A549 (cell line): ENCODE measurements at regions not wholly inside any gene's neighbourhood (a gene's known extent, or its start where the extent isn't known, plus 50 kb on each side); places are given as distances from the start of the nearest gene placed in this dataset.

Source experiments
- ATAC-seq, 2 experiments: fragments of 200-7000 bp in 1 of 2; fragments of >200 bp in 1 of 2; cut with Nextera tagmentation in 1 of 2; cut with Tn5 transposase in 1 of 2; 3 replicates each; pipeline versions ENCODE4 v1.8.0 to v1.9.1; 2018 to 2020; ENCODE audit warnings: mild to moderate bottlenecking in 1 of 2, moderate library complexity in 1 of 2
- CTCF ChIA-PET: fragments of 300-600 bp; sonication (Branson Sonifier 250); formaldehyde crosslinking; extraction: SDS; loops from one replicate; lab custom pipeline; 2021; ENCODE audit warnings: antibody characterized with exemption, inconsistent platforms; lab: Yijun Ruan, JAX
- POLR2A ChIA-PET: fragments of 350-600 bp; formaldehyde crosslinking; extraction: SDS; loops from one replicate; lab custom pipeline; 2021; ENCODE audit warnings: antibody characterized with exemption, inconsistent platforms; lab: Yijun Ruan, JAX
- DNase-seq, 2 experiments: peaks; one replicate each; pipeline versions ENCODE4 v3.0.0 to v3.0.0-alpha.2; 2011 to 2016; ENCODE audit warnings: low read depth in 1 of 2, low spot score in 1 of 2
- FAIRE-seq: peaks from 2 replicates; lab custom pipeline; 2011; peaks lifted over from hg19 to GRCh38; lab: Jason Lieb, UNC
- H3K27ac ChIP-seq, 2 experiments: fragments of >200 bp; sonication (Bioruptor Twin); formaldehyde crosslinking; 3 replicates each; pipeline ENCODE4 v1.5.1; 2016 to 2017
- H3K4me1 ChIP-seq: fragments of >200 bp; sonication (Bioruptor Twin); formaldehyde crosslinking; 3 replicates; pipeline ENCODE4 v1.6.1; 2016
- H3K4me2 ChIP-seq: fragments of >200 bp; sonication (Bioruptor Twin); formaldehyde crosslinking; 3 replicates; pipeline ENCODE4 v1.6.1; 2016
- H3K4me3 ChIP-seq: fragments of >200 bp; sonication (Bioruptor Twin); formaldehyde crosslinking; 3 replicates; pipeline ENCODE4 v1.5.1; 2016
- H3K9me3 ChIP-seq: fragments of >200 bp; sonication (Bioruptor Twin); formaldehyde crosslinking; 3 replicates; pipeline ENCODE4 v1.6.1; 2016
- ATOH8 ChIP-seq: fragments of 250-450 bp; sonication (Bioruptor Pico); IDR thresholded peaks from 2 replicates; pipeline ENCODE4 v1.5.0; 2020; ENCODE audit warnings: low read depth, mild to moderate bottlenecking, moderate library complexity
- CBX2 ChIP-seq: fragments of 200-600 bp; sonication (generic); IDR thresholded peaks from 2 replicates; pipeline ENCODE4 v1.6.1; 2016; ENCODE audit warnings: low read depth, mild to moderate bottlenecking, borderline replicate concordance
- CHD4 ChIP-seq: fragments of 200-600 bp; sonication (generic); IDR thresholded peaks from 2 replicates; pipeline ENCODE4 v1.6.1; 2016; ENCODE audit warnings: antibody characterized with exemption, mild to moderate bottlenecking, borderline replicate concordance
- CTCF ChIP-seq: fragments of >200 bp; sonication (Bioruptor Twin); formaldehyde crosslinking; IDR thresholded peaks from 3 replicates; pipeline ENCODE4 v1.5.1; 2016
- E2F6 ChIP-seq: IDR thresholded peaks from 2 replicates; pipeline ENCODE4 v1.6.1; 2012; ENCODE audit warnings: low read depth, borderline replicate concordance
- EHMT2 ChIP-seq: fragments of 200-600 bp; sonication (generic); IDR thresholded peaks from 2 replicates; pipeline ENCODE4 v1.6.1; 2016; ENCODE audit warnings: antibody characterized with exemption, low read depth, mild to moderate bottlenecking, moderate library complexity
- FOSB ChIP-seq: fragments of 250-450 bp; sonication (Bioruptor Pico); IDR thresholded peaks from 2 replicates; pipeline ENCODE4 v1.5.0; 2020; ENCODE audit warnings: mild to moderate bottlenecking, moderate library complexity
- FOSL2 ChIP-seq, 2 experiments: fragments of 450-650 bp in 1 of 2; fragments of >200 bp in 1 of 2; sonication (Bioruptor Twin) in 1 of 2; formaldehyde crosslinking; IDR thresholded peaks; 2 replicates each; pipeline versions ENCODE4 v1.5.0 to v1.6.1; 2016 to 2020; ENCODE audit warnings: mild to moderate bottlenecking in 1 of 2, moderate library complexity in 1 of 2
- FOXS1 ChIP-seq: fragments of 250-450 bp; sonication (Bioruptor Pico); IDR thresholded peaks from 2 replicates; pipeline ENCODE4 v1.5.0; 2020; ENCODE audit warnings: mild to moderate bottlenecking, moderate library complexity
- GATA3 ChIP-seq: IDR thresholded peaks from 2 replicates; pipeline ENCODE4 v1.6.1; 2012; ENCODE audit warnings: borderline replicate concordance
- HDAC2 ChIP-seq: fragments of 200-600 bp; sonication (generic); IDR thresholded peaks from 2 replicates; pipeline ENCODE4 v1.6.1; 2016
- HOXA7 ChIP-seq: fragments of 250-450 bp; sonication (Bioruptor Pico); IDR thresholded peaks from 2 replicates; pipeline ENCODE4 v1.5.0; 2020; ENCODE audit warnings: mild to moderate bottlenecking, moderate library complexity
- HOXB5 ChIP-seq: fragments of 250-450 bp; sonication (Bioruptor Pico); IDR thresholded peaks from 2 replicates; pipeline ENCODE4 v1.5.0; 2020; ENCODE audit warnings: mild to moderate bottlenecking, moderate library complexity
- JUN ChIP-seq, 2 experiments: fragments of >200 bp; sonication (Bioruptor Twin); formaldehyde crosslinking; IDR thresholded peaks; 2 replicates in 1 of 2; 3 replicates in 1 of 2; pipeline ENCODE4 v1.6.1; 2016 to 2017
- KDM1A ChIP-seq: fragments of 200-600 bp; sonication (generic); IDR thresholded peaks from 2 replicates; pipeline ENCODE4 v1.6.1; 2016; ENCODE audit warnings: low read depth, mild to moderate bottlenecking
- MAFK ChIP-seq: fragments of 450-650 bp; IDR thresholded peaks from 2 replicates; pipeline ENCODE4 v1.6.1; 2014; ENCODE audit not compliant: partially characterized antibody
- NFE2L2 ChIP-seq: fragments of 150-350 bp; conservative IDR thresholded peaks from 2 replicates; pipeline ENCODE4 v1.6.1; 2014; ENCODE audit warnings: low read length
- NPAS2 ChIP-seq: fragments of 250-450 bp; sonication (Bioruptor Pico); IDR thresholded peaks from 2 replicates; pipeline ENCODE4 v1.8.0; 2022; ENCODE audit warnings: mild to moderate bottlenecking, moderate library complexity, borderline replicate concordance
- PHF8 ChIP-seq: fragments of 200-600 bp; sonication (generic); IDR thresholded peaks from 2 replicates; pipeline ENCODE4 v1.6.1; 2016; ENCODE audit warnings: low read depth, mild to moderate bottlenecking, antibody characterized with exemption, moderate library complexity, borderline replicate concordance
- RFX5 ChIP-seq: fragments of 450-650 bp; IDR thresholded peaks from 2 replicates; pipeline ENCODE4 v1.7.1; 2014; ENCODE audit warnings: antibody characterized with exemption, mild to moderate bottlenecking, moderate library complexity
- SMC3 ChIP-seq: fragments of >200 bp; sonication (Bioruptor Twin); formaldehyde crosslinking; IDR thresholded peaks from 3 replicates; pipeline ENCODE4 v1.6.1; 2018; ENCODE audit warnings: inconsistent platforms
- TP53 ChIP-seq: fragments of 250-450 bp; sonication (Bioruptor Pico); IDR thresholded peaks from 2 replicates; pipeline ENCODE4 v1.5.0; 2021; ENCODE audit warnings: mild to moderate bottlenecking, moderate library complexity
- ZC3H11A ChIP-seq: fragments of 450-650 bp; IDR thresholded peaks from 2 replicates; pipeline ENCODE4 v1.6.1; 2014; ENCODE audit warnings: antibody characterized with exemption, mild to moderate bottlenecking
- ZFP36 ChIP-seq: fragments of 450-650 bp; IDR thresholded peaks from 2 replicates; pipeline ENCODE4 v1.6.1; 2014; ENCODE audit warnings: borderline replicate concordance; ENCODE audit not compliant: partially characterized antibody
- ZSCAN20 ChIP-seq: fragments of 250-450 bp; sonication (Bioruptor Pico); IDR thresholded peaks from 2 replicates; pipeline ENCODE4 v1.8.0; 2022; ENCODE audit warnings: mild to moderate bottlenecking, moderate library complexity
- WGBS: methylation state at CpG from one replicate; pipeline ENCODE4 v1.1.6; 2017; ENCODE audit errors: missing lambda C conversion rate; 5-methylcytosine and 5-hydroxymethylcytosine counted together

- FAIRE-seq (no peak), DNase-seq (no peak), ATAC-seq (no peak)
- Histone ChIP-seq H3K4me3 (no peak overlapping the region), H3K4me1 (no peaks in the 10 kb centered on the region), H3K27ac (no peak overlapping the region), H3K4me2 (no peak overlapping the region), H3K9me3 (no peaks in the 10 kb centered on the region)
- POLR2A ChIA-PET: no interaction called here
- 0% methylated on average over 1 of the region's 1 CpG for WGBS
- TF ChIP-seq E2F6: no peak
- TF ChIP-seq FOXS1: no peak
- no peak for TF ChIP-seq SMC3
- TF ChIP-seq CBX2: no peak
- TF ChIP-seq ZSCAN20 (CRISPR knock-in tag): no peak
- no peak for TF ChIP-seq PHF8
- TF ChIP-seq KDM1A: no peak
- TF ChIP-seq HOXB5 (CRISPR knock-in tag): no peak
- no peak for TF ChIP-seq NPAS2 (CRISPR knock-in tag)
- TF ChIP-seq EHMT2: no peak
- TF ChIP-seq NFE2L2: no peak
- TF ChIP-seq CTCF: no peak
- no peak for TF ChIP-seq CHD4
- TF ChIP-seq HOXA7 (CRISPR knock-in tag): no peak
- TF ChIP-seq FOSB (CRISPR knock-in tag): no peak
- no peak for TF ChIP-seq GATA3
- no peak for TF ChIP-seq MAFK
- CTCF ChIA-PET: no interaction called here
Measured at GRCh38 chr18:41135146-41135545, 819.9 kb upstream of the PIK3C3 start.

- no peak for FAIRE-seq
- Histone ChIP-seq H3K4me2 (no peak overlapping the region), H3K4me3 (no peak overlapping the region), H3K9me3 (no peaks in the 10 kb centered on the region), H3K27ac (no peak overlapping the region), H3K4me1 (no peaks in the 10 kb centered on the region)
- WGBS: 2% methylated on average over 4 of the region's 4 CpGs
- ChIA-PET CTCF (no interaction called here), POLR2A (no interaction called here)
- no peak for TF ChIP-seq ZC3H11A
- TF ChIP-seq KDM1A: no peak
- no peak for TF ChIP-seq FOSB (CRISPR knock-in tag)
- no peak for TF ChIP-seq TP53 (CRISPR knock-in tag)
- TF ChIP-seq ZFP36: no peak
- no peak for TF ChIP-seq ZSCAN20 (CRISPR knock-in tag)
- TF ChIP-seq GATA3: no peak
- TF ChIP-seq CTCF: no peak
- TF ChIP-seq NFE2L2: no peak
- TF ChIP-seq ATOH8: no peak
- TF ChIP-seq RFX5: no peak
- no peak for TF ChIP-seq JUN (IDR thresholded peaks at IDR 0.05)
- no peak for TF ChIP-seq FOXS1
- TF ChIP-seq CBX2: no peak
- no peak for TF ChIP-seq FOSL2 (IDR thresholded peaks at IDR 0.05)
- TF ChIP-seq FOSL2 (CRISPR knock-in tag; IDR thresholded peaks at IDR 0.05): no peak
- no peak for TF ChIP-seq HDAC2
- TF ChIP-seq MAFK: no peak
- no peak for ATAC-seq
- DNase-seq: no peak
Measured at GRCh38 chr18:41134426-41134825, 820.6 kb upstream of the PIK3C3 start.
